ENCODE measurements at regions not wholly inside any gene's neighbourhood (a gene's known extent, or its start where the extent isn't known, plus 50 kb on each side); places are given as distances from the start of the nearest gene placed in this dataset.
A peak's percentile ranks its signal among the peaks of the same experiment; 100 is the strongest.

GRCh38 chrX:3962511-3963311 is 249.3 kb upstream of the PRKX start:
- H3K36me3 ChIP-seq (replicated peaks; ENCODE audit: low read depth, low read length), result no peaks in the 10 kb centered on the region
- no peaks in the 10 kb centered on the region for H4K20me1 ChIP-seq (ENCODE audit: insufficient read depth, low read length)
- TF ChIP-seq EZH2phosphoT487 (IDR thresholded peaks at IDR 0.05; ENCODE audit: low read depth), result no peak
- TF ChIP-seq, protein P1, sequence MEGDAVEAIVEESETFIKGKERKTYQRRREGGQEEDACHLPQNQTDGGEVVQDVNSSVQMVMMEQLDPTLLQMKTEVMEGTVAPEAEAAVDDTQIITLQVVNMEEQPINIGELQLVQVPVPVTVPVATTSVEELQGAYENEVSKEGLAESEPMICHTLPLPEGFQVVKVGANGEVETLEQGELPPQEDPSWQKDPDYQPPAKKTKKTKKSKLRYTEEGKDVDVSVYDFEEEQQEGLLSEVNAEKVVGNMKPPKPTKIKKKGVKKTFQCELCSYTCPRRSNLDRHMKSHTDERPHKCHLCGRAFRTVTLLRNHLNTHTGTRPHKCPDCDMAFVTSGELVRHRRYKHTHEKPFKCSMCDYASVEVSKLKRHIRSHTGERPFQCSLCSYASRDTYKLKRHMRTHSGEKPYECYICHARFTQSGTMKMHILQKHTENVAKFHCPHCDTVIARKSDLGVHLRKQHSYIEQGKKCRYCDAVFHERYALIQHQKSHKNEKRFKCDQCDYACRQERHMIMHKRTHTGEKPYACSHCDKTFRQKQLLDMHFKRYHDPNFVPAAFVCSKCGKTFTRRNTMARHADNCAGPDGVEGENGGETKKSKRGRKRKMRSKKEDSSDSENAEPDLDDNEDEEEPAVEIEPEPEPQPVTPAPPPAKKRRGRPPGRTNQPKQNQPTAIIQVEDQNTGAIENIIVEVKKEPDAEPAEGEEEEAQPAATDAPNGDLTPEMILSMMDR (IDR thresholded peaks at IDR 0.05; ENCODE audit: low read depth, low read length), result peak; percentile 90
- no peak overlapping the region for H2AFZ ChIP-seq (ENCODE audit: low read depth, low read length)
- H3K27me3 ChIP-seq (ENCODE audit: low read depth, low read length), result no peaks in the 10 kb centered on the region
- H3K4me3 ChIP-seq (ENCODE audit: low read length), result no peak overlapping the region
- no peaks in the 10 kb centered on the region for H3K79me2 ChIP-seq (ENCODE audit: low read length)
- no peaks in the 10 kb centered on the region for H3K4me1 ChIP-seq (ENCODE audit: low read length)
- no peaks in the 10 kb centered on the region for H3K9me3 ChIP-seq (ENCODE audit: insufficient read depth, low read length)
- no peak overlapping the region for H3K27ac ChIP-seq (ENCODE audit: low read length)
- no peak overlapping the region for H3K9ac ChIP-seq (ENCODE audit: low read length)
- peak overlapping the region; percentile 34 for H3K4me2 ChIP-seq (ENCODE audit: low read length)

DNA sequence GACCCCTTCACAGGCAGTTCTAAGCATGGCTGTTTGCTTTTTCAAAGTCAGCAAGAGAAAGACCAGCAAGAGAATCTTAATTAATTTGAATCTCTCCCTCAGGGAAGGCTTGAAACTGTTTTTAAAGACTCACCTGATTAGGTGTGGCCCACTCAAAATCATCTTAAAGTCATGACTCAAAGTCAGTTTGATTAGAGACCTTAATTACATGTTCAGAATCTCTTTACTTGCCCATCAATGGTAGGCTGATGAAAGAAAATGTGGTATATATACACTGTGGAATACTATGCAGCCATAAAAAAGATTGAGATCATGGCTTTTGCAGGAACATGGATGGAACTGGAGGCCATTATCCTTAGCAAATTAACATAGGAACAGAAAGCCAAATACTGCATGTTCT is 247.5 kb upstream of the PRKX start:
- TF ChIP-seq EZH2phosphoT487 (IDR thresholded peaks at IDR 0.05; ENCODE audit: low read depth), result no peak
- TF ChIP-seq, protein P1 (IDR thresholded peaks at IDR 0.05; ENCODE audit: low read depth, low read length), result no peak
- Histone ChIP-seq H3K4me1 (ENCODE audit: low read length) (no peaks in the 10 kb centered on the region), H4K20me1 (ENCODE audit: insufficient read depth, low read length) (no peaks in the 10 kb centered on the region), H3K9me3 (ENCODE audit: insufficient read depth, low read length) (no peaks in the 10 kb centered on the region), H3K4me2 (ENCODE audit: low read length) (no peak overlapping the region), H2AFZ (ENCODE audit: low read depth, low read length) (no peak overlapping the region), H3K4me3 (ENCODE audit: low read length) (no peak overlapping the region), H3K9ac (ENCODE audit: low read length) (no peak overlapping the region), H3K79me2 (ENCODE audit: low read length) (no peaks in the 10 kb centered on the region), H3K27me3 (ENCODE audit: low read depth, low read length) (no peaks in the 10 kb centered on the region), H3K27ac (ENCODE audit: low read length) (no peak overlapping the region), H3K36me3 (replicated peaks; ENCODE audit: low read depth, low read length) (no peaks in the 10 kb centered on the region)

DNA sequence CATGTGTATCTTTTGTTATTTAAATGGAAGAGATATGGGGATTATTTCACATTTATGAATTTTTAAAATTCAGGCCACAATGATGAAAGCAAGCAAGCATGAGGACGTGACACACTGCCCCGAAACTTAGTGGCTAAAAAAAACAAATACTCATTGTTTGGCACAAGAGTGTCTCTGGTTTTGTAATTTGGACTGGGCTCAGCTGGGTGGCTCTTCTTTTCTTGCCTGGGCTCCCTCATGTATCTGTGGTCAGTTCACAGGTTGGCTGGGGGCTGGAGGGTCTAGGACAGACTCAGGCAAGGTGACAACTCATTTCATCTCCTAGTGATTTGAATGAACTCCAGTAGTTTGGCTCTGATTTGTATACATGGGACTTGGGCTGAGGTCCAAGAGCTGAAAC is 238.4 kb upstream of the PRKX start:
- Histone ChIP-seq H3K9ac (ENCODE audit: low read length) (no peak overlapping the region), H3K4me2 (ENCODE audit: low read length) (no peak overlapping the region), H3K79me2 (ENCODE audit: low read length) (no peaks in the 10 kb centered on the region), H3K27me3 (ENCODE audit: low read depth, low read length) (no peaks in the 10 kb centered on the region), H2AFZ (ENCODE audit: low read depth, low read length) (no peak overlapping the region), H3K4me1 (ENCODE audit: low read length) (no peaks in the 10 kb centered on the region), H3K27ac (ENCODE audit: low read length) (no peak overlapping the region), H3K9me3 (ENCODE audit: insufficient read depth, low read length) (no peaks in the 10 kb centered on the region), H4K20me1 (ENCODE audit: insufficient read depth, low read length) (no peaks in the 10 kb centered on the region), H3K4me3 (ENCODE audit: low read length) (no peak overlapping the region), H3K36me3 (replicated peaks; ENCODE audit: low read depth, low read length) (no peaks in the 10 kb centered on the region)
- TF ChIP-seq, protein P1 (IDR thresholded peaks at IDR 0.05; ENCODE audit: low read depth, low read length), result no peak
- no peak for TF ChIP-seq EZH2phosphoT487 (IDR thresholded peaks at IDR 0.05; ENCODE audit: low read depth)

DNA sequence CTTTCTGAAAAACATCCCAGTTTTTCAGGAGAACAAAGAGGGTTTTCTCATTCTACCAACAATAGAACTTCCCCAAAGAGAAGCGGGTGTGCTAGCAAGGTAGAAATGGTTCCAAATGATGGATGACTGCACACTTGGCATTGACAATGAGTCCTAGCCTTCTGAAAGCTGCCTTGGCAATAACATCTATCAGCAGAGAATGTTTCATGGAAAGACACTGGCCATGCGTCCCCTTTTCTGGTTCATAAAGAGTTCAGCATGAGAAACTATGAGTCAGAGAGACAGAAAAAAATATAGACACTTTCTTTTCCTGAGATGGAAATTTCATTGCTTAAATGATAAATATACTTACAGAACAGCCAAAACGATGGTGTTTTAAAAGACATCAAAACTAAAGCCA is 236.9 kb upstream of the PRKX start:
- H3K9ac ChIP-seq (ENCODE audit: low read length), result no peak overlapping the region

More for the DNA sequence above, 236.9 kb upstream of the PRKX start:
- Histone ChIP-seq H3K4me3 (ENCODE audit: low read length) (no peak overlapping the region), H2AFZ (ENCODE audit: low read depth, low read length) (no peak overlapping the region), H3K4me1 (ENCODE audit: low read length) (no peaks in the 10 kb centered on the region), H3K79me2 (ENCODE audit: low read length) (no peaks in the 10 kb centered on the region), H4K20me1 (ENCODE audit: insufficient read depth, low read length) (no peaks in the 10 kb centered on the region), H3K27ac (ENCODE audit: low read length) (no peak overlapping the region), H3K9me3 (ENCODE audit: insufficient read depth, low read length) (no peaks in the 10 kb centered on the region), H3K27me3 (ENCODE audit: low read depth, low read length) (no peaks in the 10 kb centered on the region), H3K36me3 (replicated peaks; ENCODE audit: low read depth, low read length) (no peaks in the 10 kb centered on the region), H3K4me2 (ENCODE audit: low read length) (no peak overlapping the region)
- no peak for TF ChIP-seq EZH2phosphoT487 (IDR thresholded peaks at IDR 0.05; ENCODE audit: low read depth)
- TF ChIP-seq, protein P1 (IDR thresholded peaks at IDR 0.05; ENCODE audit: low read depth, low read length), result no peak

Data from OCI-LY3 (cell line).